GM21360 (cell line): ENCODE measurements at regions not wholly inside any gene's neighbourhood (a gene's known extent, or its start where the extent isn't known, plus 50 kb on each side); places are given as distances from the start of the nearest gene placed in this dataset.
"Not testable (repeated sequence)": the region's sequence is repeated elsewhere in the genome, so short reads cannot be mapped to it uniquely, and the experiment has no call there.

Experiments used
- ATAC-seq: cut with Tn5 transposase; IDR thresholded peaks from one replicate; pipeline ENCODE4 v1.9.1; 2021; ENCODE audit warnings: mild to moderate bottlenecking, moderate library complexity; ENCODE audit not compliant: unreplicated experiment

DNA sequence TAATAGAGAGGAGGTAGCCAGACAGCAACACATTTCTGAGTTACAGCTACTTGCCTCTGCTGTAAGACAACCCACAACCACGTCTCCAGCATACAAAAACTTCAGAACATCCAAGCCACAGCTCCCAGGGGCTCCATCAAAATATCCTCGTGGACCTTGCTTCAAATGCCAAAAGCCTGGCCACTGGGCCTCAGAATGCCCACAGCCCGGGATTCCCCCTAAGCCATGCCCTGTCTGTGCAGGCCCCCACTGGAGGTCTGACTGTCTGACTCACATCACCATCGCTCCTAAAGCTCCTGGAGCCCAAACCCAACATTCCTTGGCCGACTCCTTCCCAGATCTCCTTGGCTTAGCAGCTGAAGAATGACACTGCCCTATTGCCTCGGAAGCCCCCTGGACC lies 186.6 kb upstream of the MAGEB16 start:
- not testable (repeated sequence) for ATAC-seq

DNA sequence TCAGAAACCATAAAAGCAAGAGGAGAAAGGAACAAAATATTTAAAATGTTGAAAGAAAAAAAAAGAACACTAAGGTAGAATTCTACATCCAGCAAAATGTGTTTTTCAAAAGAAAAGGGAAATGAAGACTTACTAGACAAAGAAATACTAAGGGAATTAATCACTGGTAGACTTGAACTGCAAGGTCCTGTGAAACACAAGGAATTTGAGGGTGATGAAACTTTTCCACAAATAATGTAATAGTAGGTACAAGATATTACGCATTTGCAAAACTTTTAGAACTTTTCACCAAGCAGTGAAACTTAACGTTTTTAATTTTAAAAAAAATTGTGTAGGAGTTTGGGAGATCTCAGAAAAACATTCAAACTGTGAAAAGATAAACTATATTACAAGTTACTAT lies 180.3 kb upstream of the MAGEB16 start:
- no peak for ATAC-seq

DNA sequence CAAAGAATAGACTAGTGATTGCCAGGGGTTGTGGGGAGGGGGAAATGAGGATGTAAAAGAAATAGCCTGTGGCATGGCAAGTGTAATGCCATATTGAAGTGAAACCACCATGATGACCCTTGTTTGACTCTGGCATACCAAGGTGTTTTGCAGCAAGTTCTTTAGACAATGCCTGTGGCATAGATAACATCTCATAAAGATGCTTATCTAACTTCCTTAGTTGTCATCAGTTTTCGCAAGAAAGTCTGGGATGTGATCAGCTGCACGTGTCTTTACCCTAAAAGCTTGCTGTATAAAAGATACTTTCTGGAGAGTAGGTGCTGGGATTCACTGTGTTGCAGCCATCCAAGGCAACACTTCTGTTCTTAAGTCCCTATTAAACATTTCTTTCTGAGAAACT lies 176.1 kb upstream of the MAGEB16 start:
- ATAC-seq: no peak

DNA sequence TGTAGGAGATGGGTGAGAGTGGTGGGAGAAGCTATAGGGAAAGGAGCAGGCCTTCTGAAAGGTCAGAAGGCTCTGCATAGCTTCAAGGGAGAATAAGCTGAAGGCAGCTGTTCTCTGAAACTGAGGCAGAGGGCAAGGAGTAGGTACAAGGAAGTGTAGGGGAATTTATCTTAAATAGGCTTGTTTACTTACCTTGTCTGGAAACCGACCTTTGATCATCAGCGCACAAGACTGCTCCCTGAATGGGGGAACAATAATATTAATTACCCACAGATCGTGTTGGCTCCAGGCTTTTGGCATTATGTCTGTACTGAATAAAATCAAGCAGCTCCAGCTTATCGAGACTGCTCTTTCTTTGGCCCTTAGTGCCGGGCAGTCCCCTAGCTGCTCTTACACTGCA lies 175.5 kb upstream of the MAGEB16 start:
- ATAC-seq: no peak

DNA sequence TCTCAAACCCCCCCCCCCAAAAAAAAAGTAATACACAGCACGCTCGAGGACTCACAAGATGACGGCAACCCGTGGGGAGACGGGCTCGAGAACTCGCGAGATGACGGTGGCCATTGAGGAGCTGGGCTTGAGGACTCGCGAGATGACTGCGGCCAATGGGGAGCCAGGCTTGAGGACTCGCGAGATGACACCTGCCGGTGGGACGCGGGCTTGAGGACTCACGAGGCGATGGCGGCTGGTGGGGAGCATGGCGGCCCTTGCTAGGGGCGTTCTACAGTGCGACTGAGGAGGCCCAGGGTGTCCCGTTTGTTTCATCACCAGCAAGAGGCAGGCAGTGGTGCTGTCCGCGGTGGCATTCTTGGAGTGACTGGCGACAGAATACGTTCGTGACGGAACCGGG lies 172.4 kb upstream of the MAGEB16 start:
- ATAC-seq: no peak

DNA sequence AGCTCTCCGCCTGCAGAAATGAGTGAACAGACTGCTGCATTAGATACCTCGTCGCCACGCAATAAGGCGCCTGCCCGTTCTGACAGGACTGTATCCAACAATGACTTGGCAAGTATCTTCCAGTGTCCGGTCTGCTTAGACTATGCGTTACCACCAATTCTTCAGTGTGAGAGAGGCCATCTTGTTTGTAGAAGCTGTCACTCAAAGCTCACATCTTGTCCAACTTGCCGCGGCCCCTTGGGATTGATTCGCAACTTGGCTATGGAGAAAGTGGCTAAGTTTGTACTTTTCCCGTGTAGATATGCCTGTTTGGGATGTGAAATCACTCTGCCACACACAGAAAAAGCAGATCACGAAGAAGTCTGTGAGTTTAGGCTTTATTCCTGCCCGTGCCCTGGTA lies 172.0 kb upstream of the MAGEB16 start:
- no peak for ATAC-seq

DNA sequence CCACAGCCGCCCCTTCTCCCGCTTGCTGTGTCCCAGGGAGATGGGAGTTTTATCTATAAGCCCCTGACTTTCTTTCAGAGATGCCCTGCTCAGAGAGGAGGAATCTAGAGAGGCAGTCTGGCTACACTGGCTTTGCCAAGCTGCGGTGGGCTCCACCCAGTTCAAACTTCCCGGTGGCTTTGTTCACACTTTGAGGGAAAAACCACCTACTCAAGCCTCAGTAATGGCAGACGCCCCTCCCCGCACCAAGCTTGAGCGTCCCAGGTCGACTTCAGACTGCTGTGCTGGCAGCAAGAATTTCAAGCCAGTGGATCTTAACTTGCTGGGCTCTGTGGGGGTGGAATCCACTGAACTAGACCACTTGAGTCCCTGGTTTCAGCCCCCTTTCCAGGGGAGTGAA lies 162.2 kb upstream of the MAGEB16 start:
- ATAC-seq: not testable (repeated sequence)

DNA sequence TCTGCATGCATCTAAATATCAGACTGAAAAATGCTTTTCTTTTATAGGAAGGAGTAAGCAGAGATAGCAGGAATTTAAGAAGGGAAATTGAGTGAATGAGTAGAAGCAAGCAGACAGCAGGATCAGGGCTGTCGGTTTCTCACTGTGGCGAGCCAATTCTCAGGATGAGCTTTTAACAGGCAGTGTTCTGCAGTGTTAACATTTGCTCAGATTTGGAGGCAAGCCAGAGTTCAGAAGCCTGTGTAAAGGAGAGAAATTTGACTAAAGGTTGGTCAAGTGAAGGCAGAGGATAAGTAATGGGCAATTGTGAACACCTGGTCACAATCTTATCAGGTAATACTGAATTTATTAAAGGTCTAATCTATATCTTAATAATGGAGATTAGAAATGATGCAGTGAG lies 133.3 kb upstream of the MAGEB16 start:
- no peak for ATAC-seq

DNA sequence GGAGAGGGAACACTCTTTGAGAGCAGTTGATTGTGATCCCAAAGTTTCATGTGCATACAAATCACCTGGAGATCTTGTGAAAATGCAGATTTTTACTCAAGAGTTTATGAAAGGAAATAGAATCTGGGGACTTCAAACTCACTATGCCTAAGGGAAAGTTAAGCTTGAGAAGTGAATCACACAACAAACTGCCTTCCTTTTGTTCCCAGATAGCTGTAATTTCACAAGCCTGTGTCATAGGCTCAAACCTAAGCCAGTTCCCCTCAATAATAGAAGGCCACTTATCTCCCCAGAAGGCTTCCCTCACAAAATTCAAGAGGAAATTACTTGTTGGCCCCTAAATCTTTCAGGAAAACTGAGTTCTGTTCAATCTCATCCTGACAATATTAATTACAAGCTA lies 132.8 kb upstream of the MAGEB16 start:
- ATAC-seq: no peak

DNA sequence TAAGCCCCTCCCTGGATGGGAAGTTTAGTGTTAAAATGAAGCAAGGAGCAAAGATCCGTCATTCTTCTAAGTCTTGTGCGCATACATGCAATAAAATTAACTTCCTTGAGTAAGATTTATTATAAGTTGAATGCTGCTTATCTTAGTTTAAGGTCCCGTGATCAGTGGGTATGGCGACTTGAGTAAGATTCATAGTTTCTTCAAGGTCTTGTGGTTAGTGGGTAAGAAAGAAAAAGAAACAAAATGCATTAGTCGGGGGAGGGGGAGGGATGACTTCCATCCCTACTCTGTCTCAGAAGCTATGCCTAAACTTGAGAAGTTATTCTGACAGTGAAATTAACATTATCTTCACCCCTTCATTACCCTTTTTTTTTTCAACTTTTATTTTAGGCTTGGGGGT lies 127.3 kb upstream of the MAGEB16 start:
- no peak for ATAC-seq

DNA sequence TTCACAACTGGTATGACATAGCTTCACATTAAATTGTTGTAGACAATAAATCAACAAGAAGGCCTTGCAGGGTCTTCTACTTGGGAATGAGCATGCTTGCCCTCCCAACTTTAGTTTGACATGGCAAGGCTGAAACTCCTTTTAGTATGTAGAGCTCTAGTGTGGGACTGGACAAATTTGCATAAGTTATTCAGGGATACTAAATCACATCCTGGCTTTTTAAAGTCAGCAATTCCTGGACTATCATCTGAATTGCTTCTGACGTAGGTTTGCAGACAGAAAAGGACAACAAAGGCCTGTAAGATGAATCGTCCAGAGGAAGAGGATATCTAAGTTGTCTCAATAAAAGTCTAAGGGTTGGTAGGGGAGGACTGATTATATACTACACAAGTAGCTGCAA lies 123.0 kb upstream of the MAGEB16 start:
- no peak for ATAC-seq

DNA sequence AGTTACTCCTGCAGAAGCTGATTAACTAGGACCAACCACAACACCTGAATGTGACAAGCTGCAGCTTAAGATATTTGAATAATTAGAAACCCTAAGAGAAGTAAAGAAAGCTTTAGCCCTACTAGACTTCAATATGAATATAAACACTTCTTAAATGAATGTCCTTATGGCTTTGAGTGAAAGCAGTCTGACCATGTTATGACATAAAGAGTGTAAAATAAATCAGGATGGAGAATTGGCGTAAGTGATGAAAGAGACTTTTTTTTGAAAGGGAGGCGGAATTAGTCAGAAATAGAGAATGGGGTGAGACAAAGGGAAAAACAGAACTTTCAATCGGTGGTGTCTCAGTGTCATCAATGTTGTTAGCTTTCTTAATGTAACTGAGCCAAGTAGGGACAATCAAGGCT lies 117.2 kb upstream of the MAGEB16 start:
- ATAC-seq: no peak

DNA sequence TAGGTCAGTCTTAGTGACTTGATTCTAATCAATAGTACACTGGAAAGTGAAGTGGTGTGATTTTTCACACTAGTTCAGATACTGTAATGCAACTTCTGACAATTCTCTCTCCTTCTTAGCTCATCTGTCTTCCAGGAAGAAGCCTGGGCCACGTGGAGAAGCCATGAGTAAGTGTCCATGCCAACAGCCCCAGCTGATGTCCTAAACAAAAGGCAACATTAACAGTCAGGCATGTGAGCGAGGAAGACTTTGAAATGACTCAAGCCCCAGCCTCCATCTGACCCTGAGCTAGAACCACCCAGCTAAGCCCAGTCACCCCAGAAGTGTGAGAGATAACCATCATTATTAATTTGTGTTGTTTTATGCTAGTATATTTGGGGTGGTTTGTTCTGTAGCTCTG lies 115.7 kb upstream of the MAGEB16 start:
- no peak for ATAC-seq

DNA sequence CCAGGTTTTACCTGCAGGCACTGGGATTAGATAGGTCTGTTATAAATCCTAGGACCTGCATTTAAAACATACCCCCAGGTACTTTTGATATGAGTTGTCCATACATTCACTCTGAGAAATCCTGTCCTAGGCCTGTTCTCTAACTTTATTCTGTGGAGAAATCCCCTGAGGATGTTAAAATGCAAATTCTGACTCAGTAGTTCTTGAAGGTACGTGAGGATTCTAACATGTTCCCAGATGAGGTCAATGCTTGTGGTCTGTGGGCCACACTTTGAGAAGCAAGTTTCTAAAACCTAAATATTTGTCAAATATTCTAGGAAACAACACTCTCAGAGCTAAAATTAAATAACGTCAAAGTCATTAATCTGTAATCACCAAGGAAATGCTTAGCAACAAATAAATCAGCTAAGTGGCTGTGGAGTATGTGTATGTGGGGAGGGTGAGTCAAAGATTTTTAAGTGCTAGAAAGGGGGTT lies 101.3 kb upstream of the MAGEB16 start:
- ATAC-seq: no peak

DNA sequence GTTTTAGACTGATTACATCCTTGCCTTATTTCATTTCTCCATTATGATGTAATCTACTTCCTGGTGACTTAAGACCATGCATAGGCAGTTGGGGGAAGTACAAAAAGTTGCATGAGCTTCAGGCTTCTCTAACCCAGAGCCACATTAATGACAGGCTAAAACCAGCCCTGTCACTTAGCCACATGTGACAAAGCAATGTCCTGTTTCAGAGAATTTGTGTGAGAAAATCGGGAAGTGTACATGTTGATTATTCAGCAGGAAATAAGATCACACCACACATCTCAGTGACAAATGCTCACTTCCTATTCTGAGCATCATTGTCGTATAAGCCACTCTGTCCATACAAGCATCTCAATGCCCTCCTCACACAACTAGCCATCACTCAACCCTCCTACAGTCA lies 98.5 kb upstream of the MAGEB16 start:
- ATAC-seq: no peak

DNA sequence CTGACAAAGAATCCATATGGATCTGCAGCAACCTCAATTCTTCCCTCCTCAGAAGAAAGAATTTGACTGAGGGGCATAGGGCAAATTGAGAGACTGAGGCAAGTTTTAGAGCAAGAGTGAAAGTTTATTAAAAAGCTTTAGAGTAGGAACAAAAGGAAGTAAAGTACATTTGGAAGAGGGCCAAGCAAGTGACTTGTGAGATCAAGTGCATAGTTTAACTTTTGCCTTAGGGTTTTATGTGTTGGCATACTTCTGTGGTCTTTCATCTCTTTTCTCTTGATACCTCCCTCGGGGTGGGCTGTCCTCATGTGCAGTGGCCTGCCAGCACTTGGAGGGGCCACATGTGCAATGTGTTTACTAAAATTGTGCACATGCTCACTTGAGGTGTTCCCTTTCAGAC lies 98.0 kb upstream of the MAGEB16 start:
- no peak for ATAC-seq

DNA sequence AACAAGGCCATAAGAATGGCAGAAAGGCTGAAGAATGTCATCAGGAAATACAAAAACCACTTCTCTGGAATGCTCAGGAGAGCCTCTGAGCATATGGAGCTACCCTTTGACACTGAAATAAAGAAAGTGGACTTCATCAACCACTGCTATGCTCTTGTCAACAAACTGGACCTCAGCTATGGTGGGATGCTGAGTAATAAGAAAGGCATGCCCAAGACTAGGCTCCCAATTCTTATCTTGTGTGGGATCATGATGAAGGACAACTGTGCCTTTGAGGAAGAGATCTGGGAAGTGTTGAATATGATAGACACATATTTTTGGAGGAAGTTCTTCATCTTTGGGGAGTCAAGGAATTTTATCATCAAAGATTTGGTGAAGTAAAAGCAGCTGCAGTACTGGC lies 86.9 kb upstream of the MAGEB16 start:
- no peak for ATAC-seq

DNA sequence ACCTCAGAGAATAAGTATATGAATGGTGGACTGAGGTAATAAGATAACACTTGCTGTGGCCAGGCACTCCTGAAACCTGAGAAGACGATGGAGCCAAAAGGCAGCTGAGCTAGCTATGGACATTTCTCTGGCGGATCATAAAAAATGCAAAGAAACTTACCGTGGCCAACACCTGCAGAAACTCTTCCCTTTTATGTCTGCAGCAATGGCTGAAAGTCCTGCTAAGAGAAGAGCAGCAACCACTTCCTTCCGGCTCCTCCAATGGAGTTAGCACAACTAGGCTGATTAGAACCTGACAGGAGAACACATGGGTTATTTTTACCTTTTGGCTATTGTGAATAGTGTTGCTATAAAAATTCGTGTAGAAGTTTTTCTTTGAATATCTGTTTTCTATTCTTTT lies 76.0 kb upstream of the MAGEB16 start:
- no peak for ATAC-seq

DNA sequence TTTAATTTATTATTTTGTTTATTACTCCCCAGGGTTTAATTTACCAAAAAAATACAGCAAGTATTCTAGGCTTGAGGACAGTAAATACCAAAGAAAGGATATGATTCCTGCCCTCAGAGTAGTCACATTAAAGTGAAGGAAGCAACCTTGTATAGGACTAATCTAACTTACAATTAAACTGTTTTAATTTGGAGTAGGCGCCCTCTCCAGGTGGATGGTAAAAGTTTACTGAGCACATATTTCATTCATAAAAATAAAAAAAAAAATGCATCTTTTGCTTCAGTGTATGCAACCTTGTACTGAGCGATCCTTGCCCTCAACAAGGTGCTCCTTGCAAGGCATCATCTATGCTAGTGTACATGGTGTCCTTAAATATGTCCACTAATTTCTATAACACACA lies 72.0 kb upstream of the MAGEB16 start:
- ATAC-seq: no peak

DNA sequence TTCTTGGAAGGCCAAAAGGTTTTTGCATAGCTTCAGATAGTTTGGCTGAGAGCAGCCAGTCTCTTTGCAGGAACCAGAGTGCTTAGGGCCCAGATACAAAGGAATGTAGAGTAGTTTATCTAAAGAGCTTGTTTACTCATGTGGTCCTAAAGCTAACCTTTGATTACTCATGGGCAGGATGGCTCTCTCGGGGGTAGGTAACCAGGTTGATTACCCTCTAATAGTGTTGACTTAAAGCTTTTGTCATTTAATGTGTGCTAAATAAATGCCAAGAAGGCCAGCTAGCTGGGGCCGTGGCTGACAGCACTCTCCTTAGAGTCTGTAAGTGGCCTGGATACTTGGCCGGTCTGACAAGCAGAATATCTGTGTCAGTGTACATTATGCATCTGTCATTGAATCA lies 69.7 kb upstream of the MAGEB16 start:
- no peak for ATAC-seq

DNA sequence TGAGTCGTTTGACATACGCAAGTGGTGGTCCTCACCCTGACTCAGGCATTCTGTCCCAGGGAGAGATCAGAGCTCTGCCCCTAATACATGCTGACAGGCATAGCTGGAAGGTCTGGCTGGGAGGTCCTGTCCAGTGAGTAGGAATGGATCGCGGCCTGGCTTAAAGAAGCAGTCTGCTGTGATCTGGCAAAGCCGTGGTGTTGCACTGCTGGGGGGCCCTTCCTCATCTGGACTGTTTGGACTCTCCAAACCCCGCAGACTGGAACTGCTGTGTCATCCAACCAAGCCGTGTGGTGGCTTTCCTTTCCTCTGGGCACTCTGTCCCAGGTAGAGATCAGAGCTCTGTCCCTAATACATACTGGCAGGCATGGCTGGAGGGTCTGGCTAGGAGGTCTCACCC lies 64.3 kb upstream of the MAGEB16 start:
- no peak for ATAC-seq

DNA sequence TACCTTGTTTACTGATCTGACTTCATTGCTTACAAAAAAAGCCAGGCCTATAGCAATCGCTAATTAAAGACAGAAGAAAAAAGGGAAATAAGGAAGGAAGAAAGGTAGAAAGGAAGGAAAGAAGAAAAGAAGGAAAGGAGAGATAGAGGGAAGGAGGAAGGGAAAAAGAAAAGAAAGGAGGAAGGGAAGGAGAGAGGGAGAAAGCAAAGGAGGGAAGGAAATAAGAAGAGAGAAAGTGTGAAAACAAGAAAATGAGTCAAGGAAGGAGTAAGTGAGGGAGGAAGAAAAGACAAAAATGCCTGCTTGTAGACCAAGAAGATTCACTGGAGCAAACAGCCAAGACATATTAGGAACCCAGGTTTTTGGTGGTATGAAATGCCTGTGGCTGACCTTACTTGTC lies 57.0 kb upstream of the MAGEB16 start:
- ATAC-seq: no peak

DNA sequence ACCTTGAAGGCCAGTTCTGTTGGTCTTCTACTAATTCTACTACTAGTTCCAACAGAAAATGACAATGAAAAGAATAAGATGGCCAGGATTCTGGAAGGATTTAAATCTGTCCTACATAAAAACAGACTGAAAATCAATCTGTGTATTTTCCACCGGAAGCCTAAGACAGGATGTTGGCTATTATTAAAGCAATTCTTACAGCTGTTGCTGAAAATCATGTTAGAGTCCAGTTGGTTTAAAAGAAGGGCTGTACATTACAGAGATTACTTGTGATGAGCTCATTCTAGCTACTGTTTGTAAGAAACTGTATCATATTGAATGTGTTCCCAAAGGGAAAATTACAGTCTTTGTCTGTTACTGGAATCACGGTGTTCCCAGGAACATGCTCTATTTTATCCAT lies 54.8 kb upstream of the MAGEB16 start:
- ATAC-seq: no peak
